Nephron progenitor cell (in vitro differentiated cells): ENCODE measurements at regions not wholly inside any gene's neighbourhood (a gene's known extent, or its start where the extent isn't known, plus 50 kb on each side); places are given as distances from the start of the nearest gene placed in this dataset.

Source experiments
- DNase-seq: peaks from one replicate; pipeline ENCODE4 v3.0.0; 2021
- H3K27ac Mint-ChIP-seq: 2 replicates; pipeline ENCODE4 v1.8.0; 2021; ENCODE audit warnings: mild to moderate bottlenecking, moderate library complexity, mixed read lengths
- H3K27me3 Mint-ChIP-seq: 2 replicates; pipeline ENCODE4 v1.8.0; 2021; ENCODE audit warnings: mild to moderate bottlenecking, low read depth, mixed read lengths; ENCODE audit not compliant: poor library complexity
- H3K36me3 Mint-ChIP-seq: 2 replicates; pipeline ENCODE4 v1.8.0; 2021; ENCODE audit warnings: low read depth, mixed read lengths
- H3K4me1 Mint-ChIP-seq: 2 replicates; pipeline ENCODE4 v1.8.0; 2021; ENCODE audit warnings: mixed read lengths
- H3K4me3 Mint-ChIP-seq: 2 replicates; pipeline ENCODE4 v1.8.0; 2021; ENCODE audit warnings: mild to moderate bottlenecking, moderate library complexity, mixed read lengths
- H3K9me3 Mint-ChIP-seq: 2 replicates; pipeline ENCODE4 v1.8.0; 2021; ENCODE audit warnings: mild to moderate bottlenecking, moderate library complexity, mixed read lengths
- TF ChIP-seq, protein P1 (sequence below): fragments of 200-600 bp; sonication (generic); IDR thresholded peaks from 2 replicates; pipeline ENCODE4 v1.5.0; 2021; ENCODE audit warnings: antibody characterized with exemption

DNA sequence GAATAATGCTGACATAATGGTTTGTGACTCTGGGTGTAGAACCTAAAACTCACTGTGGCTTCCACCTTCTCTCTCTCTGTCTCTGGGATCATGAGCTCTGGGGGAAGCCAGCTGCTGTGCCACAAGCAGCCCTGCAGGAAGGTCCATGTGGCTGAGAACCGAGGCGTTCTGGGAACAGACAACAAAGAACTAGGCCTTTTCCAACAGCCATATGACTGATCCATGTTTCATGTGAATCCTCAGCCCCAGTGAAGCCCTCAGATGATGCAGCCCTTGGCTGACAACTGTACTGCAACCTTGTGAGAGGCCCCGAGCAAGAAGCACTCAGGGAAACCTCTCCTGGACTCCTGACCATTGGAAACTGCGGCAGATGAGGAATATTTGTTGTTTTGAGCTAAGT is 56.6 kb downstream of the HLA-G start:
- Mint-ChIP-seq H3K36me3 (no peaks in the 10 kb centered on the region), H3K9me3 (peaks cover 24% of the 10 kb centered on the region), H3K27ac (no peak overlapping the region), H3K4me3 (no peak overlapping the region), H3K27me3 (peaks cover 60% of the 10 kb centered on the region), H3K4me1 (peaks cover 11% of the 10 kb centered on the region)
- no peak for DNase-seq
- TF ChIP-seq, protein P1, sequence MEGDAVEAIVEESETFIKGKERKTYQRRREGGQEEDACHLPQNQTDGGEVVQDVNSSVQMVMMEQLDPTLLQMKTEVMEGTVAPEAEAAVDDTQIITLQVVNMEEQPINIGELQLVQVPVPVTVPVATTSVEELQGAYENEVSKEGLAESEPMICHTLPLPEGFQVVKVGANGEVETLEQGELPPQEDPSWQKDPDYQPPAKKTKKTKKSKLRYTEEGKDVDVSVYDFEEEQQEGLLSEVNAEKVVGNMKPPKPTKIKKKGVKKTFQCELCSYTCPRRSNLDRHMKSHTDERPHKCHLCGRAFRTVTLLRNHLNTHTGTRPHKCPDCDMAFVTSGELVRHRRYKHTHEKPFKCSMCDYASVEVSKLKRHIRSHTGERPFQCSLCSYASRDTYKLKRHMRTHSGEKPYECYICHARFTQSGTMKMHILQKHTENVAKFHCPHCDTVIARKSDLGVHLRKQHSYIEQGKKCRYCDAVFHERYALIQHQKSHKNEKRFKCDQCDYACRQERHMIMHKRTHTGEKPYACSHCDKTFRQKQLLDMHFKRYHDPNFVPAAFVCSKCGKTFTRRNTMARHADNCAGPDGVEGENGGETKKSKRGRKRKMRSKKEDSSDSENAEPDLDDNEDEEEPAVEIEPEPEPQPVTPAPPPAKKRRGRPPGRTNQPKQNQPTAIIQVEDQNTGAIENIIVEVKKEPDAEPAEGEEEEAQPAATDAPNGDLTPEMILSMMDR = no peak

DNA sequence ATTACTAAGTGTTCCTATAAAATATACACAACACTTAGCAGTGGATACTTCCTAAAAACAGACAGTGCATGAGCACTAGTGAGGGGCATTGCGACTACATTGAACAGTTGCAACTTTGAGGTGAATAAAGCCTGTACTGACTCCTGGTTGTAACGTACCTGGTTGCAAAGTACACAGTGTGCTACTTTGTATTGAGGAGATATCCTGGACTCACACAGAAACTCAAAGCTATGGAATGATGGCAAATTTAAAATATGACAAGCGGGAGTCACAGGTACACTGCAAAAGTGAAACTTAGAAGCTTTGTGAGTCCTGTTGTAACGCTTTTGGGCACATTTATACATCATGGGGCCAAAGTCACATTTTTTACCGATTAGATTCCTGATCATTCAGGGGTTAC is 55.6 kb upstream of the HLA-A start:
- Mint-ChIP-seq H3K27ac (no peak overlapping the region), H3K36me3 (no peaks in the 10 kb centered on the region), H3K27me3 (peaks cover 80% of the 10 kb centered on the region), H3K4me3 (peak overlapping the region; percentile 76), H3K9me3 (peaks cover 25% of the 10 kb centered on the region), H3K4me1 (peaks cover 11% of the 10 kb centered on the region)
- TF ChIP-seq, protein P1 = no peak
- DNase-seq = no peak

DNA sequence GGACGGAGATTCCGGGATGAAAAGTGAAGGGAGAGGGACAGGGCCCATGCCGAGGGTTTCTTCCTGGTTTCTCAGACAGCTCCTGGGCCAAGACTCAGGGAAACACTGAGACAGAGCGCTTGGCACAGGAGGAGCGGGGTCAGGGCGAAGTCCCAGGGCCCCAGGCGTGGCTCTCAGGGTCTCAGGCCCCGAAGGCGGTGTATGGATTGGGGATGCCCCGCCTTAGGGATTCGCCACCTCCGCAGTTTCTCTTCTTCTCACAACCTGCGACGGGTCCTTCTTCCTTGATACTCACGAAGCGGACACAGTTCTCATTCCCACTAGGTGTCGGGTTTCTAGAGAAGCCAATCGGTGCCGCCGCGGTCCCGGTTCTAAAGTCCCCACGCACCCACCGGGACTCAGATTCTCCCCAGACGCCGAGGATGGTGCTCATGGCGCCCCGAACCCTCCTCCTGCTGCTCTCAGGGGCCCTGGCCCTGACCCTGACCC is 55.0 kb upstream of the HLA-A start:
- Mint-ChIP-seq H3K27ac (no peak overlapping the region), H3K4me1 (peaks cover 11% of the 10 kb centered on the region), H3K36me3 (no peaks in the 10 kb centered on the region), H3K4me3 (peak overlapping the region; percentile 76), H3K9me3 (peaks cover 20% of the 10 kb centered on the region), H3K27me3 (peaks cover 87% of the 10 kb centered on the region)
- TF ChIP-seq, protein P1 = no peak
- no peak for DNase-seq

DNA sequence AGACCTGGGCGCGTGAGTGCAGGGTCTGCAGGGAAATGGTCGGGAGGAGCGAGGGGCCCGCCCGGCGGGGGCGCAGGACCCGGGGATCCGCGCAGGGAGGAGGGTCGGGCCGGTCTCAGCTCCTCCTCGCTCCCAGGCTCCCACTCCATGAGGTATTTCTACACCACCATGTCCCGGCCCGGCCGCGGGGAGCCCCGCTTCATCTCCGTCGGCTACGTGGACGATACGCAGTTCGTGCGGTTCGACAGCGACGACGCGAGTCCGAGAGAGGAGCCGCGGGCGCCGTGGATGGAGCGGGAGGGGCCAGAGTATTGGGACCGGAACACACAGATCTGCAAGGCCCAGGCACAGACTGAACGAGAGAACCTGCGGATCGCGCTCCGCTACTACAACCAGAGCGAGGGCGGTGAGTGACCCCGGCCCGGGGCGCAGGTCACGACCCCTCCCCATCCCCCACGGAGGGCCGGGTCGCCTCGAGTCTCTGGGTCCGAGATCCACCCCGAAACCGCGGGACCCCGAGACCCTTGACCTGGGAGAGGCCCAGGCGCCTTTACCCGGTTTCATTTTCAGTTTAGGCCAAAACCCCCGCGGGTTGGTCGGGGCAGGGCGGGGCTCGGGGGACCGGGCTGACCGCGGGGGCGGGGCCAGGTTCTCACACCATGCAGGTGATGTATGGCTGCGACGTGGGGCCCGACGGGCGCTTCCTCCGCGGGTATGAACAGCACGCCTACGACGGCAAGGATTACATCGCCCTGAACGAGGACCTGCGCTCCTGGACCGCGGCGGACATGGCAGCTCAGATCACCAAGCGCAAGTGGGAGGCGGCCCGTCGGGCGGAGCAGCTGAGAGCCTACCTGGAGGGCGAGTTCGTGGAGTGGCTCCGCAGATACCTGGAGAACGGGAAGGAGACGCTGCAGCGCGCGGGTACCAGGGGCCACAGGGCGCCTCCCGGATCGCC is 54.2 kb upstream of the HLA-A start:
- no peak overlapping the region for H3K27ac Mint-ChIP-seq
- peak; percentile 71 for DNase-seq
- H3K4me3 Mint-ChIP-seq = peak overlapping the region; percentile 76
- H3K36me3 Mint-ChIP-seq = no peaks in the 10 kb centered on the region
- TF ChIP-seq, protein P1 = no peak
- H3K4me1 Mint-ChIP-seq = peaks cover 11% of the 10 kb centered on the region
- H3K27me3 Mint-ChIP-seq = peaks cover 92% of the 10 kb centered on the region
- peaks cover 15% of the 10 kb centered on the region for H3K9me3 Mint-ChIP-seq
